T-helper 17 cell (primary cell): ENCODE measurements at regions not wholly inside any gene's neighbourhood (a gene's known extent, or its start where the extent isn't known, plus 50 kb on each side); places are given as distances from the start of the nearest gene placed in this dataset.

Experiments
- ATAC-seq: fragments of 150-1000 bp; cut with Tn5 transposase; 2 replicates; pipeline ENCODE4 v1.10.0; 2021; ENCODE audit warnings: mild to moderate bottlenecking, moderate library complexity
- DNase-seq, 3 donors: peaks; one replicate each; pipeline versions ENCODE4 v3.0.0 to v3.0.0-alpha.2; 2020 to 2021
- H3K9me3 ChIP-seq: one replicate; pipeline ENCODE4 v1.7.0; 2013; ENCODE audit warnings: low read length, mild to moderate bottlenecking; ENCODE audit not compliant: control insufficient read depth, poor library complexity, severe bottlenecking
- H3K27ac Mint-ChIP-seq: one replicate; pipeline ENCODE4 v1.8.0; 2022; ENCODE audit warnings: mild to moderate bottlenecking, moderate library complexity, mixed read lengths
- H3K27me3 Mint-ChIP-seq: one replicate; pipeline ENCODE4 v1.8.0; 2022; ENCODE audit warnings: mixed read lengths
- H3K36me3 Mint-ChIP-seq: one replicate; pipeline ENCODE4 v1.8.0; 2022; ENCODE audit warnings: low read depth, mixed read lengths
- H3K4me1 Mint-ChIP-seq: one replicate; pipeline ENCODE4 v1.8.0; 2022; ENCODE audit warnings: mild to moderate bottlenecking, mixed read lengths
- H3K4me3 Mint-ChIP-seq: one replicate; pipeline ENCODE4 v1.8.0; 2022; ENCODE audit warnings: mild to moderate bottlenecking, moderate library complexity, mixed read lengths

- peaks cover 67% of the 10 kb centered on the region for H3K27me3 Mint-ChIP-seq
- H3K4me3 Mint-ChIP-seq: no peak overlapping the region
- H3K27ac Mint-ChIP-seq: no peak overlapping the region
- ATAC-seq (no peak), DNase-seq (no peak)
- no peaks in the 10 kb centered on the region for H3K4me1 Mint-ChIP-seq
- peaks cover 2% of the 10 kb centered on the region for H3K36me3 Mint-ChIP-seq
- H3K9me3 ChIP-seq: no peaks in the 10 kb centered on the region
Measured at GRCh38 chr15:67968966-67969365, 85.1 kb upstream of the PIAS1 start.

- no peak overlapping the region for H3K27ac Mint-ChIP-seq
- peaks cover 2% of the 10 kb centered on the region for H3K36me3 Mint-ChIP-seq
- H3K9me3 ChIP-seq: no peaks in the 10 kb centered on the region
- ATAC-seq (no peak), DNase-seq (no peak)
- H3K4me3 Mint-ChIP-seq: no peak overlapping the region
- peaks cover 66% of the 10 kb centered on the region for H3K27me3 Mint-ChIP-seq
- no peaks in the 10 kb centered on the region for H3K4me1 Mint-ChIP-seq
Measured at GRCh38 chr15:67969892-67970291, 84.2 kb upstream of the PIAS1 start.

GRCh38 chr15:67972377-67972776 lies 81.7 kb upstream of the PIAS1 start:
- Mint-ChIP-seq H3K4me3 (no peak overlapping the region), H3K4me1 (no peaks in the 10 kb centered on the region), H3K27ac (no peak overlapping the region), H3K36me3 (peaks cover 2% of the 10 kb centered on the region), H3K27me3 (peaks cover 57% of the 10 kb centered on the region)
- no peak for ATAC-seq
- H3K9me3 ChIP-seq: no peaks in the 10 kb centered on the region
- no peak for DNase-seq

- H3K27ac Mint-ChIP-seq: no peak overlapping the region
Measured at GRCh38 chr15:67973846-67974245, 80.3 kb upstream of the PIAS1 start.

GRCh38 chr15:67976506-67977073 lies 77.5 kb upstream of the PIAS1 start:
- no peaks in the 10 kb centered on the region for H3K9me3 ChIP-seq
- peaks cover 24% of the 10 kb centered on the region for H3K27me3 Mint-ChIP-seq
- ATAC-seq (no peak), DNase-seq (no peak)
- H3K36me3 Mint-ChIP-seq: no peaks in the 10 kb centered on the region
- H3K27ac Mint-ChIP-seq: no peak overlapping the region
- no peak overlapping the region for H3K4me3 Mint-ChIP-seq
- H3K4me1 Mint-ChIP-seq: peaks cover 3% of the 10 kb centered on the region

More at GRCh38 chr15:67973846-67974245, 80.3 kb upstream of the PIAS1 start:
- H3K36me3 Mint-ChIP-seq: peaks cover 2% of the 10 kb centered on the region
- DNase-seq (no peak), ATAC-seq (no peak)
- H3K9me3 ChIP-seq: no peaks in the 10 kb centered on the region
- no peaks in the 10 kb centered on the region for H3K4me1 Mint-ChIP-seq
- peaks cover 42% of the 10 kb centered on the region for H3K27me3 Mint-ChIP-seq
- no peak overlapping the region for H3K4me3 Mint-ChIP-seq

GRCh38 chr15:67977414-67978089 lies 76.6 kb upstream of the PIAS1 start:
- peaks cover 21% of the 10 kb centered on the region for H3K27me3 Mint-ChIP-seq
- H3K9me3 ChIP-seq: no peaks in the 10 kb centered on the region
- H3K4me1 Mint-ChIP-seq: peaks cover 3% of the 10 kb centered on the region
- H3K36me3 Mint-ChIP-seq: no peaks in the 10 kb centered on the region
- no peak for ATAC-seq
- DNase-seq: no peak
- no peak overlapping the region for H3K4me3 Mint-ChIP-seq
- no peak overlapping the region for H3K27ac Mint-ChIP-seq

- no peak overlapping the region for H3K27ac Mint-ChIP-seq
- peaks cover 3% of the 10 kb centered on the region for H3K4me1 Mint-ChIP-seq
- DNase-seq (no peak), ATAC-seq (no peak)
- H3K36me3 Mint-ChIP-seq: peaks cover 2% of the 10 kb centered on the region
- peaks cover 21% of the 10 kb centered on the region for H3K27me3 Mint-ChIP-seq
- H3K4me3 Mint-ChIP-seq: no peak overlapping the region
- H3K9me3 ChIP-seq: no peaks in the 10 kb centered on the region
Measured at GRCh38 chr15:67979281-67979680, 74.8 kb upstream of the PIAS1 start.

- no peak for DNase-seq
- H3K4me1 Mint-ChIP-seq: peaks cover 3% of the 10 kb centered on the region
- H3K9me3 ChIP-seq: no peaks in the 10 kb centered on the region
- no peak overlapping the region for H3K4me3 Mint-ChIP-seq
- H3K27me3 Mint-ChIP-seq: peaks cover 22% of the 10 kb centered on the region
- no peak overlapping the region for H3K27ac Mint-ChIP-seq
- H3K36me3 Mint-ChIP-seq: peaks cover 3% of the 10 kb centered on the region
- ATAC-seq: no peak
Measured at GRCh38 chr15:67980171-67980570, 73.9 kb upstream of the PIAS1 start.

- no peak for ATAC-seq
- Mint-ChIP-seq H3K4me1 (peaks cover 3% of the 10 kb centered on the region), H3K27me3 (peaks cover 22% of the 10 kb centered on the region), H3K4me3 (no peak overlapping the region), H3K36me3 (peaks cover 3% of the 10 kb centered on the region), H3K27ac (no peak overlapping the region)
- DNase-seq: no peak
- no peaks in the 10 kb centered on the region for H3K9me3 ChIP-seq
Measured at GRCh38 chr15:67980773-67981685, 73.1 kb upstream of the PIAS1 start.

GRCh38 chr15:67981848-67982247 lies 72.3 kb upstream of the PIAS1 start:
- H3K27ac Mint-ChIP-seq: no peak overlapping the region
- no peak overlapping the region for H3K4me3 Mint-ChIP-seq
- peaks cover 3% of the 10 kb centered on the region for H3K4me1 Mint-ChIP-seq
- H3K9me3 ChIP-seq: no peaks in the 10 kb centered on the region
- ATAC-seq: no peak
- DNase-seq: no peak
- H3K27me3 Mint-ChIP-seq: peaks cover 22% of the 10 kb centered on the region
- peaks cover 3% of the 10 kb centered on the region for H3K36me3 Mint-ChIP-seq

- Mint-ChIP-seq H3K27ac (no peak overlapping the region), H3K36me3 (no peaks in the 10 kb centered on the region), H3K4me1 (no peaks in the 10 kb centered on the region), H3K27me3 (peaks cover 32% of the 10 kb centered on the region), H3K4me3 (no peak overlapping the region)
- no peaks in the 10 kb centered on the region for H3K9me3 ChIP-seq
- ATAC-seq (no peak), DNase-seq (no peak)
Measured at GRCh38 chr15:67991706-67992105, 62.4 kb upstream of the PIAS1 start.

- no peak for DNase-seq
- ATAC-seq: no peak
- no peaks in the 10 kb centered on the region for H3K36me3 Mint-ChIP-seq
- H3K27me3 Mint-ChIP-seq: peaks cover 28% of the 10 kb centered on the region
- H3K4me1 Mint-ChIP-seq: no peaks in the 10 kb centered on the region
- H3K27ac Mint-ChIP-seq: no peak overlapping the region
- H3K9me3 ChIP-seq: no peaks in the 10 kb centered on the region
- no peak overlapping the region for H3K4me3 Mint-ChIP-seq
Measured at GRCh38 chr15:67992411-67992810, 61.7 kb upstream of the PIAS1 start.

- DNase-seq: no peak
- H3K4me1 Mint-ChIP-seq: no peaks in the 10 kb centered on the region
- peaks cover 24% of the 10 kb centered on the region for H3K27me3 Mint-ChIP-seq
- H3K9me3 ChIP-seq: no peaks in the 10 kb centered on the region
- no peak overlapping the region for H3K4me3 Mint-ChIP-seq
- no peak for ATAC-seq
- no peak overlapping the region for H3K27ac Mint-ChIP-seq
- no peaks in the 10 kb centered on the region for H3K36me3 Mint-ChIP-seq
Measured at GRCh38 chr15:67992834-67993233, 61.3 kb upstream of the PIAS1 start.
